ENCODE measurements at regions not wholly inside any gene's neighbourhood (a gene's known extent, or its start where the extent isn't known, plus 50 kb on each side); places are given as distances from the start of the nearest gene placed in this dataset.
"Not testable (repeated sequence)": the region's sequence is repeated elsewhere in the genome, so short reads cannot be mapped to it uniquely, and the experiment has no call there.

- no peak overlapping the region for H3K4ac ChIP-seq (ENCODE audit: low read length)
- H3K36me3 ChIP-seq (replicated peaks in 1 of 2; ENCODE audit: control insufficient read depth in 2 of 2, insufficient read depth in 2 of 2, low read length in 2 of 2) = no peaks in the 10 kb centered on the region
- H3K79me1 ChIP-seq (ENCODE audit: low read depth, low read length) = no peaks in the 10 kb centered on the region
- H3K23ac ChIP-seq (ENCODE audit: low read depth, low read length, poor library complexity) = no peak overlapping the region
- no peak overlapping the region for H2BK120ac ChIP-seq (ENCODE audit: low read depth, low read length)
- no peak overlapping the region for H4K91ac ChIP-seq (ENCODE audit: low read depth, low read length, poor library complexity)
- no peak overlapping the region for H3K9ac ChIP-seq (ENCODE audit: low read depth, low read length, poor library complexity)
- WGBS, 2 donors (ENCODE audit: extremely low coverage in 2 of 2, insufficient read length in 2 of 2, insufficient replicate concordance in 1 of 2) = no CpG with 5 or more reads among the region's 3 CpGs
- H2BK5ac ChIP-seq (ENCODE audit: low read length) = no peak overlapping the region
- no peak overlapping the region for H3K18ac ChIP-seq (ENCODE audit: low read length)
- DNase-seq (ENCODE audit: low spot score) = no peak
- no peak overlapping the region for H2AK5ac ChIP-seq (ENCODE audit: low read depth, low read length)
- no peak overlapping the region for H3K14ac ChIP-seq (ENCODE audit: low read length)
- peak overlapping the region; percentile 40 for H2AFZ ChIP-seq (ENCODE audit: low read length)
- no peaks in the 10 kb centered on the region for H3K27me3 ChIP-seq (ENCODE audit: control insufficient read depth in 3 of 3, insufficient read depth in 3 of 3, low read depth in 1 of 3, low read length in 3 of 3)
- no peak overlapping the region for H3K4me3 ChIP-seq (ENCODE audit: low read length in 2 of 2)
- no peak overlapping the region for H3K4me2 ChIP-seq (ENCODE audit: insufficient read depth, low read length, poor library complexity, severe bottlenecking)
- no peaks in the 10 kb centered on the region for H3K4me1 ChIP-seq (ENCODE audit: control insufficient read depth in 2 of 2, insufficient read depth in 1 of 2, low read depth in 1 of 2, low read length in 2 of 2)
- no peak overlapping the region for H4K8ac ChIP-seq (ENCODE audit: low read depth, low read length)
- no peaks in the 10 kb centered on the region for H3K9me3 ChIP-seq (replicated peaks in 1 of 2; ENCODE audit: control insufficient read depth in 2 of 2, insufficient read depth in 1 of 2, low read depth in 1 of 2, low read length in 2 of 2)
- H2BK15ac ChIP-seq (ENCODE audit: low read length) = no peak overlapping the region
- no peak overlapping the region for H2BK12ac ChIP-seq (ENCODE audit: low read length)
- H3K27ac ChIP-seq (replicated peaks; ENCODE audit: low read length) = no peak overlapping the region
These were observed 344.5 kb upstream of the LRRTM4 start for GRCh38 chr2:77866661-77867060.

GRCh38 chr2:77867146-77867545 lies 345.0 kb upstream of the LRRTM4 start:
- DNase-seq (ENCODE audit: low spot score) = no peak
- Histone ChIP-seq H4K91ac (ENCODE audit: low read depth, low read length, poor library complexity) (no peak overlapping the region), H3K79me1 (ENCODE audit: low read depth, low read length) (no peaks in the 10 kb centered on the region), H3K4ac (ENCODE audit: low read length) (no peak overlapping the region), H2BK5ac (ENCODE audit: low read length) (no peak overlapping the region), H3K14ac (ENCODE audit: low read length) (no peak overlapping the region), H3K9me3 (replicated peaks in 1 of 2; ENCODE audit: control insufficient read depth in 2 of 2, insufficient read depth in 1 of 2, low read depth in 1 of 2, low read length in 2 of 2) (no peaks in the 10 kb centered on the region), H3K23ac (ENCODE audit: low read depth, low read length, poor library complexity) (no peak overlapping the region), H2BK120ac (ENCODE audit: low read depth, low read length) (no peak overlapping the region), H3K9ac (ENCODE audit: low read depth, low read length, poor library complexity) (no peak overlapping the region), H3K4me2 (ENCODE audit: insufficient read depth, low read length, poor library complexity, severe bottlenecking) (no peak overlapping the region), H2BK15ac (ENCODE audit: low read length) (no peak overlapping the region), H3K4me3 (ENCODE audit: low read length in 2 of 2) (no peak overlapping the region), H2BK12ac (ENCODE audit: low read length) (no peak overlapping the region), H2AK5ac (ENCODE audit: low read depth, low read length) (no peak overlapping the region), H3K18ac (ENCODE audit: low read length) (no peak overlapping the region), H4K8ac (ENCODE audit: low read depth, low read length) (no peak overlapping the region), H3K27ac (replicated peaks; ENCODE audit: low read length) (no peak overlapping the region), H2AFZ (ENCODE audit: low read length) (no peak overlapping the region), H3K36me3 (replicated peaks in 1 of 2; ENCODE audit: control insufficient read depth in 2 of 2, insufficient read depth in 2 of 2, low read length in 2 of 2) (no peaks in the 10 kb centered on the region), H3K4me1 (ENCODE audit: control insufficient read depth in 2 of 2, insufficient read depth in 1 of 2, low read depth in 1 of 2, low read length in 2 of 2) (no peaks in the 10 kb centered on the region), H3K27me3 (ENCODE audit: control insufficient read depth in 3 of 3, insufficient read depth in 3 of 3, low read depth in 1 of 3, low read length in 3 of 3) (no peaks in the 10 kb centered on the region)

- no peak overlapping the region for H4K8ac ChIP-seq (ENCODE audit: low read depth, low read length)
- WGBS, 2 donors (ENCODE audit: extremely low coverage in 2 of 2, insufficient read length in 2 of 2, insufficient replicate concordance in 1 of 2) = no CpG with 5 or more reads among the region's 3 CpGs
- H3K9ac ChIP-seq (ENCODE audit: low read depth, low read length, poor library complexity) = no peak overlapping the region
- H3K4me3 ChIP-seq (ENCODE audit: low read length in 2 of 2) = no peak overlapping the region
- H2BK120ac ChIP-seq (ENCODE audit: low read depth, low read length) = no peak overlapping the region
- no peak overlapping the region for H3K27ac ChIP-seq (replicated peaks; ENCODE audit: low read length)
- no peak overlapping the region for H2BK12ac ChIP-seq (ENCODE audit: low read length)
- H2AK5ac ChIP-seq (ENCODE audit: low read depth, low read length) = no peak overlapping the region
- H3K4me2 ChIP-seq (ENCODE audit: insufficient read depth, low read length, poor library complexity, severe bottlenecking) = no peak overlapping the region
- no peak overlapping the region for H2BK5ac ChIP-seq (ENCODE audit: low read length)
- no peak overlapping the region for H3K18ac ChIP-seq (ENCODE audit: low read length)
- H3K4ac ChIP-seq (ENCODE audit: low read length) = no peak overlapping the region
- no peak for DNase-seq (ENCODE audit: low spot score)
- H2BK15ac ChIP-seq (ENCODE audit: low read length) = no peak overlapping the region
- H3K27me3 ChIP-seq (ENCODE audit: control insufficient read depth in 3 of 3, insufficient read depth in 3 of 3, low read depth in 1 of 3, low read length in 3 of 3) = no peaks in the 10 kb centered on the region
- H3K14ac ChIP-seq (ENCODE audit: low read length) = no peak overlapping the region
- H2AFZ ChIP-seq (ENCODE audit: low read length) = no peak overlapping the region
- H3K79me1 ChIP-seq (ENCODE audit: low read depth, low read length) = no peaks in the 10 kb centered on the region
- H3K23ac ChIP-seq (ENCODE audit: low read depth, low read length, poor library complexity) = no peak overlapping the region
- no peaks in the 10 kb centered on the region for H3K4me1 ChIP-seq (ENCODE audit: control insufficient read depth in 2 of 2, insufficient read depth in 1 of 2, low read depth in 1 of 2, low read length in 2 of 2)
- no peaks in the 10 kb centered on the region for H3K9me3 ChIP-seq (replicated peaks in 1 of 2; ENCODE audit: control insufficient read depth in 2 of 2, insufficient read depth in 1 of 2, low read depth in 1 of 2, low read length in 2 of 2)
- H3K36me3 ChIP-seq (replicated peaks in 1 of 2; ENCODE audit: control insufficient read depth in 2 of 2, insufficient read depth in 2 of 2, low read length in 2 of 2) = no peaks in the 10 kb centered on the region
- H4K91ac ChIP-seq (ENCODE audit: low read depth, low read length, poor library complexity) = no peak overlapping the region
These were observed 351.3 kb upstream of the LRRTM4 start for GRCh38 chr2:77873506-77873905.

- not testable (repeated sequence) for H3K4ac ChIP-seq (ENCODE audit: low read length); H3K4me2 ChIP-seq (ENCODE audit: insufficient read depth, low read length, poor library complexity, severe bottlenecking); H3K9me3 ChIP-seq (replicated peaks in 1 of 2; ENCODE audit: control insufficient read depth in 2 of 2, insufficient read depth in 1 of 2, low read depth in 1 of 2, low read length in 2 of 2); H2BK12ac ChIP-seq (ENCODE audit: low read length); H3K4me1 ChIP-seq (ENCODE audit: control insufficient read depth in 2 of 2, insufficient read depth in 1 of 2, low read depth in 1 of 2, low read length in 2 of 2); H3K9ac ChIP-seq (ENCODE audit: low read depth, low read length, poor library complexity); H3K4me3 ChIP-seq (ENCODE audit: low read length in 2 of 2); H4K8ac ChIP-seq (ENCODE audit: low read depth, low read length); H3K18ac ChIP-seq (ENCODE audit: low read length); H3K36me3 ChIP-seq (replicated peaks in 1 of 2; ENCODE audit: control insufficient read depth in 2 of 2, insufficient read depth in 2 of 2, low read length in 2 of 2); H2BK120ac ChIP-seq (ENCODE audit: low read depth, low read length); H3K23ac ChIP-seq (ENCODE audit: low read depth, low read length, poor library complexity); H2AFZ ChIP-seq (ENCODE audit: low read length); H3K79me1 ChIP-seq (ENCODE audit: low read depth, low read length); H3K14ac ChIP-seq (ENCODE audit: low read length); H3K27me3 ChIP-seq (ENCODE audit: control insufficient read depth in 3 of 3, insufficient read depth in 3 of 3, low read depth in 1 of 3, low read length in 3 of 3); H2BK15ac ChIP-seq (ENCODE audit: low read length); DNase-seq (ENCODE audit: low spot score); H3K27ac ChIP-seq (replicated peaks; ENCODE audit: low read length); H4K91ac ChIP-seq (ENCODE audit: low read depth, low read length, poor library complexity); H2BK5ac ChIP-seq (ENCODE audit: low read length); H2AK5ac ChIP-seq (ENCODE audit: low read depth, low read length)
- WGBS, 2 donors (ENCODE audit: extremely low coverage in 2 of 2, insufficient read length in 2 of 2, insufficient replicate concordance in 1 of 2) = no CpG with 5 or more reads among the region's 6 CpGs
These were observed 378.0 kb upstream of the LRRTM4 start for GRCh38 chr2:77900211-77900610.
